HEK293 (cell line): ENCODE measurements at regions not wholly inside any gene's neighbourhood (a gene's known extent, or its start where the extent isn't known, plus 50 kb on each side); places are given as distances from the start of the nearest gene placed in this dataset.

Source experiments
- CTCF ChIA-PET: fragments of 350-600 bp; formaldehyde crosslinking; extraction: SDS; loops from one replicate; lab custom pipeline; 2021; ENCODE audit warnings: antibody characterized with exemption; lab: Yijun Ruan, JAX
- POLR2A ChIA-PET: fragments of 300-600 bp; formaldehyde crosslinking; extraction: SDS; loops from one replicate; lab custom pipeline; 2020; ENCODE audit warnings: antibody characterized with exemption, inconsistent platforms; lab: Yijun Ruan, JAX
- H3K27ac ChIP-seq: fragments of 200-500 bp; sonication (Bioruptor generic); 2 replicates; pipeline ENCODE4 v1.5.1; 2014; ENCODE audit warnings: low read depth, low read length, control low read depth, inconsistent platforms; ENCODE audit errors: extremely low read depth
- H3K36me3 ChIP-seq, 2 experiments: fragments of 200-500 bp in 1 of 2; sonication (Bioruptor generic) in 1 of 2; 1 replicate in 1 of 2; 2 replicates in 1 of 2; pipeline ENCODE4 v1.5.1; 2014 to 2017; ENCODE audit warnings: inconsistent platforms in 2 of 2, low read length in 2 of 2; ENCODE audit not compliant: control insufficient read depth in 2 of 2, insufficient read depth in 1 of 2
- H3K4me1 ChIP-seq: fragments of 200-500 bp; sonication (Bioruptor generic); 2 replicates; pipeline ENCODE4 v1.5.1; 2014; ENCODE audit warnings: mild to moderate bottlenecking, low read length, inconsistent platforms; ENCODE audit not compliant: control insufficient read depth, insufficient read depth
- H3K4me3 ChIP-seq: 2 replicates; pipeline ENCODE4 v1.5.1; 2011; ENCODE audit warnings: low read depth, mild to moderate bottlenecking, control low read depth, low read length, moderate library complexity
- H3K9me3 ChIP-seq: fragments of 200-500 bp; sonication (Bioruptor generic); 2 replicates; pipeline ENCODE4 v1.5.1; 2014; ENCODE audit warnings: low read depth, low read length, inconsistent platforms; ENCODE audit not compliant: control insufficient read depth, insufficient read depth
- ATF2 ChIP-seq: fragments of 450-650 bp; formaldehyde crosslinking; IDR thresholded peaks from 2 replicates; pipeline ENCODE4 v1.5.1; 2016; ENCODE audit warnings: missing biosample characterization, missing genetic modification characterization, low read depth
- CTCF ChIP-seq: fragments of 450-650 bp; formaldehyde crosslinking; IDR thresholded peaks from 2 replicates; pipeline ENCODE4 v1.5.1; 2016; ENCODE audit warnings: missing biosample characterization, missing genetic modification characterization
- EGR2 ChIP-seq: fragments of 450-650 bp; formaldehyde crosslinking; IDR thresholded peaks from 2 replicates; pipeline ENCODE4 v1.5.1; 2016; ENCODE audit warnings: low read depth, missing biosample characterization, missing genetic modification characterization
- KLF10 ChIP-seq: fragments of 450-650 bp; IDR thresholded peaks from 2 replicates; pipeline ENCODE4 v1.5.1; 2018; ENCODE audit warnings: missing biosample characterization, mild to moderate bottlenecking, missing genetic modification characterization
- MYNN ChIP-seq: fragments of 450-650 bp; formaldehyde crosslinking; IDR thresholded peaks from 2 replicates; pipeline ENCODE4 v1.5.1; 2016; ENCODE audit warnings: missing biosample characterization, missing genetic modification characterization, borderline replicate concordance
- RBAK ChIP-seq: fragments of 450-650 bp; formaldehyde crosslinking; IDR thresholded peaks from 2 replicates; pipeline ENCODE4 v1.5.1; 2016; ENCODE audit warnings: missing biosample characterization, missing genetic modification characterization
- REPIN1 ChIP-seq: fragments of 450-650 bp; formaldehyde crosslinking; IDR thresholded peaks from 2 replicates; pipeline ENCODE4 v1.5.1; 2017; ENCODE audit warnings: missing biosample characterization, missing genetic modification characterization, low read depth
- ZFP41 ChIP-seq: fragments of 450-650 bp; formaldehyde crosslinking; IDR thresholded peaks from 2 replicates; pipeline ENCODE4 v1.5.1; 2016; ENCODE audit warnings: missing biosample characterization, missing genetic modification characterization, borderline replicate concordance
- ZNF121 ChIP-seq: fragments of 450-650 bp; formaldehyde crosslinking; IDR thresholded peaks from 2 replicates; pipeline ENCODE4 v1.5.1; 2016; ENCODE audit warnings: missing biosample characterization, missing genetic modification characterization
- ZNF132 ChIP-seq: fragments of 450-650 bp; formaldehyde crosslinking; IDR thresholded peaks from 2 replicates; pipeline ENCODE4 v1.5.1; 2017; ENCODE audit warnings: missing biosample characterization, missing genetic modification characterization, borderline replicate concordance
- ZNF24 ChIP-seq: fragments of 450-650 bp; formaldehyde crosslinking; IDR thresholded peaks from 2 replicates; pipeline ENCODE4 v1.5.1; 2016; ENCODE audit warnings: missing biosample characterization, missing genetic modification characterization
- ZNF26 ChIP-seq: fragments of 450-650 bp; formaldehyde crosslinking; IDR thresholded peaks from 2 replicates; pipeline ENCODE4 v1.5.1; 2016; ENCODE audit warnings: missing biosample characterization, missing genetic modification characterization
- ZNF274 ChIP-seq, 2 experiments: fragments of 200-500 bp in 1 of 2; fragments of 450-650 bp in 1 of 2; sonication (Bioruptor generic) in 1 of 2; formaldehyde crosslinking in 1 of 2; IDR thresholded peaks; 2 replicates each; pipeline versions ENCODE4 v1.5.1 to v1.6.1; 2014 to 2016; ENCODE audit warnings: borderline replicate concordance in 1 of 2, inconsistent platforms in 1 of 2, low read length in 1 of 2, missing biosample characterization in 1 of 2, missing genetic modification characterization in 1 of 2
- ZNF423 ChIP-seq: fragments of 450-650 bp; formaldehyde crosslinking; IDR thresholded peaks from 2 replicates; pipeline ENCODE4 v1.5.1; 2016; ENCODE audit warnings: missing biosample characterization, missing genetic modification characterization
- ZNF561 ChIP-seq: fragments of 450-650 bp; IDR thresholded peaks from 2 replicates; pipeline ENCODE4 v1.5.1; 2018; ENCODE audit warnings: missing biosample characterization, missing genetic modification characterization, borderline replicate concordance
- ZNF585B ChIP-seq: fragments of 450-650 bp; formaldehyde crosslinking; IDR thresholded peaks from 2 replicates; pipeline ENCODE4 v1.5.1; 2016; ENCODE audit warnings: missing biosample characterization, missing genetic modification characterization
- ZNF624 ChIP-seq: fragments of 450-650 bp; formaldehyde crosslinking; IDR thresholded peaks from 2 replicates; pipeline ENCODE4 v1.5.1; 2017; ENCODE audit warnings: missing biosample characterization, missing genetic modification characterization
- ZNF692 ChIP-seq: fragments of 450-650 bp; formaldehyde crosslinking; IDR thresholded peaks from 2 replicates; pipeline ENCODE4 v1.5.1; 2016; ENCODE audit warnings: missing biosample characterization, missing genetic modification characterization
- ZNF776 ChIP-seq: fragments of 450-650 bp; formaldehyde crosslinking; IDR thresholded peaks from 2 replicates; pipeline ENCODE4 v1.5.0; 2017; ENCODE audit warnings: missing biosample characterization, missing genetic modification characterization, borderline replicate concordance
- ZSCAN4 ChIP-seq: fragments of 450-650 bp; formaldehyde crosslinking; IDR thresholded peaks from 2 replicates; pipeline ENCODE4 v1.5.1; 2017; ENCODE audit warnings: missing biosample characterization, missing genetic modification characterization

- H3K27ac ChIP-seq: no peak overlapping the region
- ChIA-PET POLR2A (no interaction called here), CTCF (no interaction called here)
- H3K36me3 ChIP-seq: no peaks in the 10 kb centered on the region
- H3K4me1 ChIP-seq: no peaks in the 10 kb centered on the region
- no peaks in the 10 kb centered on the region for H3K9me3 ChIP-seq
- H3K4me3 ChIP-seq: no peak overlapping the region
- TF ChIP-seq KLF10 (tag by site-specific recombination) (no peak), ZNF776 (tag by site-specific recombination) (no peak), EGR2 (no peak), CTCF (tag by site-specific recombination) (no peak), ATF2 (no peak), ZNF423 (tag by site-specific recombination) (no peak), REPIN1 (tag by site-specific recombination) (no peak), ZNF274 (IDR thresholded peaks at IDR 0.05; ENCODE audit: low read length) (no peak), ZNF274 (tag by site-specific recombination; IDR thresholded peaks at IDR 0.05; ENCODE audit: borderline replicate concordance) (no peak)
Observed at GRCh38 chr4:126658411-126658810, 974.3 kb upstream of the INTU start.

GRCh38 chr4:126661194-126661593 is 971.6 kb upstream of the INTU start:
- Histone ChIP-seq H3K9me3 (no peaks in the 10 kb centered on the region), H3K4me3 (no peak overlapping the region), H3K27ac (no peak overlapping the region), H3K36me3 (no peaks in the 10 kb centered on the region), H3K4me1 (no peaks in the 10 kb centered on the region)
- ChIA-PET CTCF (no interaction called here), POLR2A (no interaction called here)
- TF ChIP-seq ZNF132 (tag by site-specific recombination): no peak
- no peak for TF ChIP-seq RBAK (tag by site-specific recombination)
- TF ChIP-seq ZNF624 (tag by site-specific recombination): no peak
- no peak for TF ChIP-seq ZSCAN4
- TF ChIP-seq ZNF121: no peak
- no peak for TF ChIP-seq MYNN
- no peak for TF ChIP-seq ZNF26
- TF ChIP-seq ZFP41 (tag by site-specific recombination): no peak
- TF ChIP-seq ZNF24: no peak
- no peak for TF ChIP-seq ZNF561
- no peak for TF ChIP-seq ZNF692 (tag by site-specific recombination)
- no peak for TF ChIP-seq ZNF585B
